NCI-H748 (cell line): ENCODE measurements at regions not wholly inside any gene's neighbourhood (a gene's known extent, or its start where the extent isn't known, plus 50 kb on each side); places are given as distances from the start of the nearest gene placed in this dataset.
"Not testable (repeated sequence)": the region's sequence is repeated elsewhere in the genome, so short reads cannot be mapped to it uniquely, and the experiment has no call there.

Source experiments
- DNase-seq: peaks from one replicate; lab custom pipeline; 2025; ENCODE audit not compliant: unreplicated experiment; lab: John Stamatoyannopoulos, UW

DNA sequence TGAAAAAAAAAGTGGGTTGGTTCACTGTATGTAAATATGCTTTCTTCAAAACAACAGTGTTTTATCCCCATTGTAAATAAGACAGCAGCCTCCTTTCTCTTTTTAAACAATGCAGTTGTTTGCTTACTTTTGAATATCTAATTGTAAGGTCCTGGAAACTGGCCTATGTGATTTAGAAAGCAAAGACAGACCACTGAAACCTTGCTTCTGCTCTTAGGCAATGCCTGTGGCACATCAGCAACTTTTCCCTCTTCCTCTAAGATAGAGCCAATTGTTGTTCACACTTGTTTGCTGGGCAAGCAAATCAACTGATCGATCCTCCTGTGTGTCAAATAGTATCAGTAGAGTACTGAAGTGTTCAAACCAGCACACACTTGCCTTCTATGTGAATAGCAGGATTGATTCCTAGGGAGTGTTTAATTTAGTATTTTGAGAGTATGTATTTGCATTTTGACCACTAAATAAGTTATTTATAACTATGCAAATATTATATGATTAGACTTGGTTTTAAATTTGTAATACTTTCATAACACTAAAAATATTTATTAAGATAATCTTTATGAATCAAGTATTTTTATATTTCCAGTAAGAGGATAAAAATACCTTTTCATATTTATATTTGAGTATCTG lies 55.4 kb upstream of the GRPR start:
- DNase-seq: no peak

- no peak for DNase-seq
These were observed 59.4 kb upstream of the GRPR start for GRCh38 chrX:16063921-16064320.

DNA sequence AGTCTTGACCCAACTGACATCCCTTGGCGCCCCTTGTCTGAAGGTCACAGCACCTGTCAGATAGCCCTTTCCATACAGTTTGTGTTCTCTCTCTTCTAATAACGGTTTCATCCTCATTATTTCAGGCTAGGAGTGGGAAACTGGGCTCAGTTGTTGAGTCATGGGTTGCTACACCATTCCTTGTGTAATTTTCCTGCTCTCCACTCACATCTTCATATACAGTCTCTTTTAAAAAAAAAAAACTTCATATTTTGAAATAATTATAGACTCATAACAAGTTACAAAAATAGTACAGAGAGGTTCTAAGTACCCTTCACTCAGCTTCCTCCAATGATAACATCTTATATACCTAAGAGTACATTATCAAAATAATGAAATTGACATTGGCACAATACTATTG lies 60.2 kb upstream of the GRPR start:
- no peak for DNase-seq

GRCh38 chrX:16061296-16061695 lies 62.1 kb upstream of the GRPR start:
- no peak for DNase-seq

DNA sequence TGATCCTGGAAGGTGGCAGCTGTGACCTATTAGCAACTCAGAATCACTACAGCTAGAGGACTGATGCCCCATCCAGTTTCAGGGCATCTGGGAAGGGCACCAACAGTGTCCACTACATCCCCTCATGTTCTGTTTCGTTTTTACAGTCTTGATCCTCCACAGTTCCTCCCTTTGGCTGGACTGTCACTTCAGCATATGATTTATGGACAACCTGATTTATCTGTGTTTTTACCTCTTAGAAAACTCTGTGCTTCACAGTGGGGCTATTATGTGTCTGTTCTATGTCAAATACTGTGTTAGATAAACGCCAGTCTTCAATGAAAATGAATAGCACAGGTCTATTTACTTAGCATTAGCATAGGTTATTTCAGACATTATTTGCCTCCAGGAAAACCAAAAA lies 63.1 kb upstream of the GRPR start:
- DNase-seq: no peak

GRCh38 chrX:16049126-16049525 lies 74.2 kb upstream of the GRPR start:
- not testable (repeated sequence) for DNase-seq

DNA sequence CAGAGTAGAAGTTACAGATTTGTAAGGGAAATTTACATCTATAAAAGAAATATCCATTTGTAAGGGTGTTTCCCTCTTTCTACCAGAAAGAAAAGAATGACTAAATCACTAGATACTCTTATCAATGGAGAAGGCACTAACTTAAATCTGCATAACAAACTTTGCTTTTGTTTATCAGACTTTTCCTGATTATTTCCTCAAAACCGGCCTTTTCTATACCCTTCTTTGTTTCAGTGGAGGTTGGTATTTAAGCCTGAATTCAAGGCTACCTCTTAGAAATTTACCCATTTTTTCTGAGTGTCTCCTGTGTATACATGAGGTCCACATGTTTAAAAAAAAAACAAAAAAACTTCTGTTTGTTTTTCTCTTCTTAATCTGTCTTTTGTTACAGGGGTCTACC lies 80.4 kb upstream of the GRPR start:
- no peak for DNase-seq

DNA sequence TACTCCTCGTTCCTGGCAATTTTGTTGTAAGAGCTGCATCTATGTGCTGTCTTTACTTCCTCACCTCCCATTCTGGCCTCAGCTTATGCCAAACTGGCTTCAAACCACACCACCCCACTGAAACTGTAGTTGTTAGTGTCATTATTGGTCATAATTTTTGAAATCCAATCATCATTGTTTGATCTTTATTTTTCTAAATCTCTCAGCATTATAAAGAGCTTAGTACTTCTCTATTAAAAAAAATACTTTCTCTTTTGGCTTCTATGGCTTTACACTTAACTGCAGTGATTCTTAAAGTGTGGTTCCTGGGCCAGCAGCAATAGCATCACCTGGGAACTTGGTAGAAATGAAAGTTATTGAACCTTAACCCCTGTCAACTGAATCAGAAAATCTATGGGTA lies 83.5 kb upstream of the GRPR start:
- DNase-seq: no peak

DNA sequence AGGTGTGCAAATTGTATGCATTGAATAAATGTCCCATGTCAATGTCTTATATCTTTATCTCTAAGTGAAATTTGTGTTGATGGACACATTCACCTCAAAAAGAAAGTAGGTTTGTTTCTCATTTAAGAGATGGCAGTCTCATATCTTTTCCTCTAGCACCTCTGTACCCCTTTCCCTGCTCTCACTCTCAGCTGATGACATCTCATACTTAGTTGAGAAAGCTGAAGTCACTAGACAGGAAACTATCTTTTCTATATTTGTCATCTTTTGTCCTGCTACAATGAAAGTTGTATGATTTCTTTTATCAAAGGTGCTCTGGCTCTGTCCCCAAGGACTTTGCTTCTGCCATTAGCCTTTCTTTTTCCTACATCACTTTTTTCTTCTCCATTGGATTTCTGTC lies 84.0 kb upstream of the GRPR start:
- DNase-seq: no peak

- DNase-seq: no peak
These were observed 90.0 kb upstream of the GRPR start for GRCh38 chrX:16033331-16033730.

DNA sequence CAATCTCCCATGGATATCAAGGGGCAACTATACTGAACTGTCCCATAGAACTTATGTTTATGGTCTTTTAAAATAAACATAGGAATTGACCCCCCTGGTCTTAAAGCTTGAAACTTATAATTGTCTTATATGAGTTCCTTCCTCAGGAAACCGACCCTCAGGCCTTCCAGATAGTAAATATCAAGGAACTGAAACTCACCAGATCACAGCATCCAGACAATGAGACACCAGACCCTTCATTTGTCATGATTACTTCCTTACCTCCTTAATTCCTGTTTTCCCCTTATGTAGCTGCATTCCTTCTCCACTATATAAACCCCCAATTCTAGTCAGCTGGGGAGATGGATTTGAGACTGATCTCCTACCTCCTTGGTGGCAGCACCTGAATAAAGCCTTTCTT lies 94.8 kb upstream of the GRPR start:
- DNase-seq: no peak

- DNase-seq: no peak
These were observed 99.3 kb upstream of the GRPR start for GRCh38 chrX:16023790-16024734.

DNA sequence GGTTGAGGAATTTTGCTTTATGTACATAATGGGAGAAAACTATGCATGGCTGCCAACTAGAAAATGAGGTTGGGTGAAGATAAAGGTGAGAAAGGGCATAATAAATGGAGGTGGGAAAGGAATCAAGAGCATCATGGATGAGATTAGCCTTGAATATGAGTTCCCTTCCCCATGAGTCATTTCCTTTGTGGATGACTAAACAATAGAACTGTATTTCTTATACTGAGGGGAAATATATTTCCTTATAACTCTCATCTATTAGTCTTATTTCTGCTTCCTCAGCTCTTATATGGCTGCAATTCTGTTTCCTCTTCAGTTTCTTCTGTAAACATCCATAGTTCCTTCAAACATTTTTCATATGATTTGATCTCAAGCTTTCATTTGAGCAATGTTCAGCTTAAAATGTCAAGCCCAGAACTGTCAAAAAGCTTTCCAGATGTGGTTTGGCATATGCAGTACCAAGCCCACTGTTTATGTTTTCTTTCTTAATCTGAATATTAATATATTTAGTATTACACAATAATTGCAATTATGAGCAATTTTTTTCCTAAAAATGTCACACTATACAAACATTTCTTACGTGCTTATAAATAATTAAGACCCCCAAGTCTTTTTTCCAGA lies 100.7 kb upstream of the GRPR start:
- DNase-seq: no peak

DNA sequence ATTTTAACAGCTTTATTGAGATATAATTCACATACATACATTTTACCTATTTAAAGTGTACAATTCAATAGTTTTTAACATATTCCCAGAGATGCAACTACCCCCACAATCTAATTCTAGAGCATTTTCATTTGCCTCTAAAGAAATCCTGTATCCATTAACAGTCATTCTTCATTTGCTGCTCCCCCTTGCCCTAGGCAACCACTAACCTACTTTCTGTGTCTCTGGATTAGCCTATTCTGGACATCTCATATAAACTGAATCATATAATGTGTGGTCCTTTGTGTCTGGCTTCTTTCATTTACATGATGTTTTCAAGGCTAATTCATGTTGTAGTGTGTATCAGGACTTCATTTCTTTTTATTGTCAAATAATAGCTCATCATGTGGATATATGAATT lies 105.1 kb upstream of the GRPR start:
- no peak for DNase-seq

GRCh38 chrX:16014171-16014570 lies 109.2 kb upstream of the GRPR start:
- DNase-seq: no peak

DNA sequence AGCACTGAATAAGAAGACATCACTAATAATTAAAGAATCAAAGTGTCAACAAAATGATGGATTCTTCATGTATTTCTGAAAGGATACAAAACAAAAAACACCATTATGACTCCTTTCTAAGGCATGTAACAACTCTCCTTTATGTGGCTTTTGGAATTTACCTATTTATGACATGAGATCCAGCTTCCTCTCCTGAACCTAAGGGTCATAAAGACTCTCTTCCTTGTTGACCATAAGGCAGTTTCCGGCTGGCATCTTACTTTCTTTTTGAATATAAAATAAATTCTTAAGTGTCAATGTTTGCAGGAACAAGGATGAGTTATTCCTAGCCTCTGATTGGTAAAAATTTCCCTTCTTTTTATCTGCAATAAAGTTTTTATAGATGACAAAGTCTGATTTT lies 111.1 kb upstream of the GRPR start:
- no peak for DNase-seq

DNA sequence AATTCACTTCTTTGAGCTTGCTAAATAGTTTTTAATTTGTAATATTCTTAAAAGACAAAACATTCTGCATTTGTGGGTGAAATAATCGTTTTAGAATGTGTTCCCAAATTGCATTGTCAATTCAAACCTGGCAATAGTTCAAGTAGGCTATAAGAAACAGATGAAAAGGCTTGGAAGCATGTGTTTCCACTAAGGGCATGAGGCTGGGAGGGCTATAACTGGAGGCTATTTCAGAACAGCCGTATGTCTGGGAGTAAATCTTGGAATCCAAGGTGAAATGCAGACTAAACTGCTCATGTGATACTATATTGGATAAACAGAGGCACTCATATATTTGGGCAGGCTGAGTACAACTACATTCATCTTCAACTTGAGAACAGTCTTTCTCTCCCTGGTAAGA lies 117.4 kb upstream of the GRPR start:
- no peak for DNase-seq

DNA sequence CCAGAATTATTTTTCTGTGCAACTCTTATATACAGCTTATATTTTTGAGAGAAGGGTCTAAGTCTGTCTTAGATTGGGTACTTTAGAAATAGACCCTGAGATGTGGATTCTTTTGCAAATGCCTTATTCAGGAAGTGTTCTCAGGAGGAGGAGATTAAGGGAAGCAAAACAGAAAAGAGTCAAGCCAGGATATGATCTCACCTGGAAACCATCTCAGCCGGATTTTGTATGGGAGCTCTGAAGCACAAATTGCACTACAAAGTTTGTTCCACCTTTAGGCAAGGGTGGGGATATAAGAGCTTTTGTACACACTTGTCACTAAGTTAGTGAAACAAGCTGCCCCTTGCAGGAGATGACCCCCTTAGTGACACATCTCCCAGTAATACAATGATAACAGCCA lies 121.2 kb upstream of the GRPR start:
- no peak for DNase-seq

GRCh38 chrX:15998350-15998749 lies 125.0 kb upstream of the GRPR start:
- no peak for DNase-seq

- DNase-seq: no peak
These were observed 133.6 kb upstream of the GRPR start for GRCh38 chrX:15989716-15990115.

- DNase-seq: no peak
These were observed 134.3 kb upstream of the AP1S2 start for GRCh38 chrX:15988661-15989603.
